ENCODE measurements at regions not wholly inside any gene's neighbourhood (a gene's known extent, or its start where the extent isn't known, plus 50 kb on each side); places are given as distances from the start of the nearest gene placed in this dataset.

DNA sequence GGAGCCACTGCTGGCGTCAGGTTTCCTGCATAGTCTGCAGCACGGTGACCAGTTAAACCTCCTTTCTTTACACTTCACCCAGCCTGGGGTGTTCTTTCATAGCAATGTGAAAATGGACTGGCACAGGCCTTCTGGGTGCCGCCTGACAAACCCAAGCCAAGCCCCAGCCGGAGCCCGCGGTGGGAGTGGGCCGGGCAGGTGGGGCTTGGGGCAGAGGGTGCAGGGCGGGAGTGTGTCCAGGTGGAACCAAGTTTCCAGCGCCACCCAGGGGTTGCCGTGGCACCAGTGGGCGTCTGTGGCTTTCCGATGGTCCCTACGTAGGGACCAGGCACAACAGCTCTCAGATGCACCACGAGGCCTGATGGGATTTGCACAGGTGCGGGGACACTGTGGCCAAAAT is 75.8 kb downstream of the RTP5 start:
- Histone ChIP-seq H3K36me3 (ENCODE audit: control insufficient read depth, insufficient read depth, low read length) (no peaks in the 10 kb centered on the region), H3K9me3 (ENCODE audit: control insufficient read depth, insufficient read depth, low read length) (no peaks in the 10 kb centered on the region), H3K4me3 (ENCODE audit: low read depth, low read length) (no peak overlapping the region), H3K9ac (ENCODE audit: low read depth, low read length) (no peak overlapping the region), H3K4me1 (ENCODE audit: control insufficient read depth, insufficient read depth, low read length) (peaks cover 8% of the 10 kb centered on the region), H3K27me3 (ENCODE audit: control insufficient read depth, insufficient read depth, low read length) (peaks cover 49% of the 10 kb centered on the region)

DNA sequence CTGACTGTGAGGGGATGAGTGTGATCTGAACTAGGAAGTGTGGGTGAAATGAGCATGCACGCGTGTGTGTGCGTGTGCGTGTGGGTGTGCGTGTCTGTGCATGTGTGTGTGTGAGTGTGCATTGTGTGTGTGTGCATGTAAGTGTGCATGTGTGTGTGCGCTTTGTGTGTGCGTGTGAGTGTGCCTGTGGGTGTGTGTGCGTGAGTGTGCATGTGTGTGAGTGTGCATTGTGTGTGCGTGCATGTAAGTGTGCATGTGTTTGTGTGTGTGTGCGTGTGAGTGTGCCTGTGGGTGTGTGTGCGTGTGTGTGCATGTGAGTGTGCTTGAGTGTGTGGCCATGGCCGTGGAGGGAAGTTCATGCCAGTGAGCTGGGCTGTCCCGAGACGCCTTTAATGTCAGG is 76.3 kb downstream of the RTP5 start:
- no peaks in the 10 kb centered on the region for H3K36me3 ChIP-seq (ENCODE audit: control insufficient read depth, insufficient read depth, low read length)
- no peak overlapping the region for H3K9ac ChIP-seq (ENCODE audit: low read depth, low read length)
- no peaks in the 10 kb centered on the region for H3K9me3 ChIP-seq (ENCODE audit: control insufficient read depth, insufficient read depth, low read length)
- H3K4me1 ChIP-seq (ENCODE audit: control insufficient read depth, insufficient read depth, low read length): peaks cover 8% of the 10 kb centered on the region
- H3K4me3 ChIP-seq (ENCODE audit: low read depth, low read length): peak overlapping the region; percentile 5
- peaks cover 50% of the 10 kb centered on the region for H3K27me3 ChIP-seq (ENCODE audit: control insufficient read depth, insufficient read depth, low read length)

GRCh38 chr2:241946306-241947003 is 76.9 kb downstream of the RTP5 start:
- peaks cover 8% of the 10 kb centered on the region for H3K4me1 ChIP-seq (ENCODE audit: control insufficient read depth, insufficient read depth, low read length)
- peaks cover 54% of the 10 kb centered on the region for H3K27me3 ChIP-seq (ENCODE audit: control insufficient read depth, insufficient read depth, low read length)
- H3K9ac ChIP-seq (ENCODE audit: low read depth, low read length): no peak overlapping the region
- H3K9me3 ChIP-seq (ENCODE audit: control insufficient read depth, insufficient read depth, low read length): no peaks in the 10 kb centered on the region
- H3K36me3 ChIP-seq (ENCODE audit: control insufficient read depth, insufficient read depth, low read length): no peaks in the 10 kb centered on the region
- peak overlapping the region; percentile 22 for H3K4me3 ChIP-seq (ENCODE audit: low read depth, low read length)

DNA sequence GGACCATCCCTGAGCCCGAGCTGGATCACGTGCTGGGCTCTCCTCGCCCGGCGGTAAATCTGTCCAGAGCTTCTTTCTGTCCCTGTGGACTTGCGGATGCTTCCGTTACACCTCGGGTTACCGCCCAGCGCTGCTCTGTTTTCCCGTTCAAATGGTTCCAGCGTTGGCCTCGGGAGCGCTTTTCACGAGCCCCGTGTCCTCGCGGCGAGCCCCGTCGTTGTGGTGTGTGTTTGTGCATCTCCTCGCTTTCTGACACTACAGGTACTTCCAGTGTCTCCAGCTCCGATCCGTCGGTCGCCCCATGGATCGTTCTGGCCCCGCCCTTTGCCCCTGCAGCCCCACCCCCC is 77.4 kb downstream of the RTP5 start:
- H3K36me3 ChIP-seq (ENCODE audit: control insufficient read depth, insufficient read depth, low read length): no peaks in the 10 kb centered on the region
- no peaks in the 10 kb centered on the region for H3K9me3 ChIP-seq (ENCODE audit: control insufficient read depth, insufficient read depth, low read length)
- no peak overlapping the region for H3K9ac ChIP-seq (ENCODE audit: low read depth, low read length)
- peaks cover 58% of the 10 kb centered on the region for H3K27me3 ChIP-seq (ENCODE audit: control insufficient read depth, insufficient read depth, low read length)
- peak overlapping the region; percentile 22 for H3K4me3 ChIP-seq (ENCODE audit: low read depth, low read length)
- H3K4me1 ChIP-seq (ENCODE audit: control insufficient read depth, insufficient read depth, low read length): peaks cover 8% of the 10 kb centered on the region

GRCh38 chr2:241947401-241947800 is 77.9 kb downstream of the RTP5 start:
- H3K27me3 ChIP-seq (ENCODE audit: control insufficient read depth, insufficient read depth, low read length): peaks cover 58% of the 10 kb centered on the region
- H3K4me1 ChIP-seq (ENCODE audit: control insufficient read depth, insufficient read depth, low read length): peaks cover 8% of the 10 kb centered on the region
- H3K36me3 ChIP-seq (ENCODE audit: control insufficient read depth, insufficient read depth, low read length): no peaks in the 10 kb centered on the region
- H3K9ac ChIP-seq (ENCODE audit: low read depth, low read length): no peak overlapping the region
- no peak overlapping the region for H3K4me3 ChIP-seq (ENCODE audit: low read depth, low read length)
- H3K9me3 ChIP-seq (ENCODE audit: control insufficient read depth, insufficient read depth, low read length): no peaks in the 10 kb centered on the region

GRCh38 chr2:241947876-241948275 is 78.3 kb downstream of the RTP5 start:
- peaks cover 8% of the 10 kb centered on the region for H3K4me1 ChIP-seq (ENCODE audit: control insufficient read depth, insufficient read depth, low read length)
- H3K4me3 ChIP-seq (ENCODE audit: low read depth, low read length): no peak overlapping the region
- H3K36me3 ChIP-seq (ENCODE audit: control insufficient read depth, insufficient read depth, low read length): no peaks in the 10 kb centered on the region
- H3K9me3 ChIP-seq (ENCODE audit: control insufficient read depth, insufficient read depth, low read length): no peaks in the 10 kb centered on the region
- peaks cover 58% of the 10 kb centered on the region for H3K27me3 ChIP-seq (ENCODE audit: control insufficient read depth, insufficient read depth, low read length)
- H3K9ac ChIP-seq (ENCODE audit: low read depth, low read length): no peak overlapping the region

DNA sequence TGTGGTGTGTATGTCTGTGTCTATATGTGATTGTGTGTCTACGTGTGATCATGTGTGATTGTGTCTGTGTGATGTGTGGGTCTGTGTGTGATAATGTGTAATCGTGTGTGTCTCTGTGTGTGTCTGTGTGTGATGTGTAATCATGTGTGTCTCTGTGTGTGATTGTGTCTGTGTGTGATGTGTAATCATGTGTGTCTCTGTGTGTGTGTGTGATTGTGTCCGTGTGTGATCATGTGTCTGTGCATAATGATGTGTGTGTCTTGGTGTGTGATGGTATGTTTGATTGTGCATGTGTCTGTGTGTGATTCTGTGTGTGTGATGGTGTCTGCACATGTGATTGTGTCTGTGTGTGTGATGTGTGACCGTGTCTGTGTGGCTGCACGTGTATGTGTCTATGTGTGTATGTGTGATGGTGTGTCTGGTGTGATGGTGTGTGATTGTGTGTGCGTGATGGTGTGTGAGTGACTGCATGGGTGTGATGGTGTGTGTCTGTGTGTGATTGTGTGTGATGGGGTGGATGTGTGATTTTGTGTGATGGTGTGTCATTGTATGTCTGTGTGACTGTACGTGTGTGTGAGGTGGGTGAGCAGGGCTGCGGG is 78.9 kb downstream of the RTP5 start:
- Histone ChIP-seq H3K9ac (ENCODE audit: low read depth, low read length) (no peak overlapping the region), H3K36me3 (ENCODE audit: control insufficient read depth, insufficient read depth, low read length) (no peaks in the 10 kb centered on the region), H3K4me1 (ENCODE audit: control insufficient read depth, insufficient read depth, low read length) (peaks cover 8% of the 10 kb centered on the region), H3K9me3 (ENCODE audit: control insufficient read depth, insufficient read depth, low read length) (no peaks in the 10 kb centered on the region), H3K4me3 (ENCODE audit: low read depth, low read length) (no peak overlapping the region), H3K27me3 (ENCODE audit: control insufficient read depth, insufficient read depth, low read length) (peaks cover 54% of the 10 kb centered on the region)

- Histone ChIP-seq H3K27me3 (ENCODE audit: control insufficient read depth, insufficient read depth, low read length) (peaks cover 48% of the 10 kb centered on the region), H3K9ac (ENCODE audit: low read depth, low read length) (no peak overlapping the region)
Measured at GRCh38 chr2:241948901-241949735, 79.6 kb downstream of the RTP5 start.

GRCh38 chr2:241949736-241950412 is 80.3 kb downstream of the RTP5 start:
- Histone ChIP-seq H3K9ac (ENCODE audit: low read depth, low read length) (no peak overlapping the region), H3K36me3 (ENCODE audit: control insufficient read depth, insufficient read depth, low read length) (no peaks in the 10 kb centered on the region), H3K4me1 (ENCODE audit: control insufficient read depth, insufficient read depth, low read length) (peaks cover 8% of the 10 kb centered on the region), H3K27me3 (ENCODE audit: control insufficient read depth, insufficient read depth, low read length) (peaks cover 46% of the 10 kb centered on the region), H3K9me3 (ENCODE audit: control insufficient read depth, insufficient read depth, low read length) (no peaks in the 10 kb centered on the region), H3K4me3 (ENCODE audit: low read depth, low read length) (no peak overlapping the region)

More at GRCh38 chr2:241948901-241949735, 79.6 kb downstream of the RTP5 start:
- Histone ChIP-seq H3K9me3 (ENCODE audit: control insufficient read depth, insufficient read depth, low read length) (no peaks in the 10 kb centered on the region), H3K4me1 (ENCODE audit: control insufficient read depth, insufficient read depth, low read length) (peaks cover 8% of the 10 kb centered on the region), H3K4me3 (ENCODE audit: low read depth, low read length) (no peak overlapping the region), H3K36me3 (ENCODE audit: control insufficient read depth, insufficient read depth, low read length) (no peaks in the 10 kb centered on the region)

- Histone ChIP-seq H3K9me3 (ENCODE audit: control insufficient read depth, insufficient read depth, low read length) (no peaks in the 10 kb centered on the region), H3K9ac (ENCODE audit: low read depth, low read length) (no peak overlapping the region), H3K27me3 (ENCODE audit: control insufficient read depth, insufficient read depth, low read length) (peaks cover 42% of the 10 kb centered on the region), H3K36me3 (ENCODE audit: control insufficient read depth, insufficient read depth, low read length) (no peaks in the 10 kb centered on the region), H3K4me3 (ENCODE audit: low read depth, low read length) (no peak overlapping the region), H3K4me1 (ENCODE audit: control insufficient read depth, insufficient read depth, low read length) (peaks cover 8% of the 10 kb centered on the region)
Measured at GRCh38 chr2:241950413-241951315, 81.1 kb downstream of the RTP5 start.

- H3K9ac ChIP-seq (ENCODE audit: low read depth, low read length): no peak overlapping the region
- peaks cover 38% of the 10 kb centered on the region for H3K27me3 ChIP-seq (ENCODE audit: control insufficient read depth, insufficient read depth, low read length)
- no peak overlapping the region for H3K4me3 ChIP-seq (ENCODE audit: low read depth, low read length)
- peaks cover 3% of the 10 kb centered on the region for H3K4me1 ChIP-seq (ENCODE audit: control insufficient read depth, insufficient read depth, low read length)
- no peaks in the 10 kb centered on the region for H3K9me3 ChIP-seq (ENCODE audit: control insufficient read depth, insufficient read depth, low read length)
- H3K36me3 ChIP-seq (ENCODE audit: control insufficient read depth, insufficient read depth, low read length): no peaks in the 10 kb centered on the region
Measured at GRCh38 chr2:241951316-241951700, 81.8 kb downstream of the RTP5 start.
